NCI-H2196 (cell line): ENCODE measurements at regions not wholly inside any gene's neighbourhood (a gene's known extent, or its start where the extent isn't known, plus 50 kb on each side); places are given as distances from the start of the nearest gene placed in this dataset.

Experiments
- DNase-seq: peaks from one replicate; lab custom pipeline; 2025; ENCODE audit not compliant: unreplicated experiment; lab: John Stamatoyannopoulos, UW

- DNase-seq: peak; percentile 1
Measured at GRCh38 chr18:65567372-65567771, 183.4 kb upstream of the CDH7 start.

GRCh38 chr18:65548316-65548715 is 202.5 kb upstream of the CDH7 start:
- no peak for DNase-seq

- no peak for DNase-seq
Measured at GRCh38 chr18:65547046-65547445, 203.8 kb upstream of the CDH7 start.

- DNase-seq: no peak
Measured at GRCh38 chr18:65544701-65545100, 206.1 kb upstream of the CDH7 start.

- no peak for DNase-seq
Measured at GRCh38 chr18:65527879-65528633, 222.8 kb upstream of the CDH7 start.

- no peak for DNase-seq
Measured at GRCh38 chr18:65526099-65526498, 224.7 kb upstream of the CDH7 start.

GRCh38 chr18:65523461-65523860 is 227.4 kb upstream of the CDH7 start:
- DNase-seq: no peak

GRCh38 chr18:65522907-65523306 is 227.9 kb upstream of the CDH7 start:
- DNase-seq: no peak

GRCh38 chr18:65516209-65516608 is 234.6 kb upstream of the CDH7 start:
- no peak for DNase-seq

GRCh38 chr18:65498605-65499004 is 252.2 kb upstream of the CDH7 start:
- no peak for DNase-seq

GRCh38 chr18:65487569-65487968 is 263.2 kb upstream of the CDH7 start:
- no peak for DNase-seq

- no peak for DNase-seq
Measured at GRCh38 chr18:65477455-65477854, 273.4 kb upstream of the CDH7 start.

- no peak for DNase-seq
Measured at GRCh38 chr18:65468881-65469280, 281.9 kb upstream of the CDH7 start.

GRCh38 chr18:65464361-65464760 is 286.5 kb upstream of the CDH7 start:
- no peak for DNase-seq

- DNase-seq: no peak
Measured at GRCh38 chr18:65459741-65460140, 291.1 kb upstream of the CDH7 start.

- DNase-seq: no peak
Measured at GRCh38 chr18:65458871-65459270, 291.9 kb upstream of the CDH7 start.

- DNase-seq: no peak
Measured at GRCh38 chr18:65439188-65439587, 311.6 kb upstream of the CDH7 start.

- no peak for DNase-seq
Measured at GRCh38 chr18:65436430-65436829, 314.4 kb upstream of the CDH7 start.

GRCh38 chr18:65435534-65435933 is 315.3 kb upstream of the CDH7 start:
- DNase-seq: no peak

- no peak for DNase-seq
Measured at GRCh38 chr18:65429601-65430000, 321.2 kb upstream of the CDH7 start.

GRCh38 chr18:65425366-65425765 is 325.4 kb upstream of the CDH7 start:
- no peak for DNase-seq

- DNase-seq: no peak
Measured at GRCh38 chr18:65423776-65424175, 327.0 kb upstream of the CDH7 start.

- no peak for DNase-seq
Measured at GRCh38 chr18:65422544-65423136, 328.2 kb upstream of the CDH7 start.
